ENCODE measurements at regions not wholly inside any gene's neighbourhood (a gene's known extent, or its start where the extent isn't known, plus 50 kb on each side); places are given as distances from the start of the nearest gene placed in this dataset.

- no peak for TF ChIP-seq CTCF (IDR thresholded peaks at IDR 0.05; ENCODE audit: insufficient read depth, low read length, severe bottlenecking)
- DNase-seq (ENCODE audit: low read depth) (no peak), FAIRE-seq (no peak)
- H3K27me3 ChIP-seq (ENCODE audit: control insufficient read depth, insufficient read depth, low read length) = no peaks in the 10 kb centered on the region
- no peaks in the 10 kb centered on the region for H3K36me3 ChIP-seq (ENCODE audit: control insufficient read depth, insufficient read depth, low read length)
- H3K4me3 ChIP-seq (ENCODE audit: low read depth, low read length) = no peak overlapping the region
These were observed 327.0 kb upstream of the NOCT start for GRCh38 chr4:138688408-138689085.

- Histone ChIP-seq H3K4me3 (ENCODE audit: low read depth, low read length) (no peak overlapping the region), H3K27me3 (ENCODE audit: control insufficient read depth, insufficient read depth, low read length) (no peaks in the 10 kb centered on the region), H3K36me3 (ENCODE audit: control insufficient read depth, insufficient read depth, low read length) (no peaks in the 10 kb centered on the region)
- no peak for FAIRE-seq
- DNase-seq (ENCODE audit: low read depth) = no peak
- no peak for TF ChIP-seq CTCF (IDR thresholded peaks at IDR 0.05; ENCODE audit: insufficient read depth, low read length, severe bottlenecking)
These were observed 329.3 kb upstream of the NOCT start for GRCh38 chr4:138686106-138686835.

GRCh38 chr4:138685316-138685715 lies 330.3 kb upstream of the NOCT start:
- no peak for DNase-seq (ENCODE audit: low read depth)
- no peaks in the 10 kb centered on the region for H3K27me3 ChIP-seq (ENCODE audit: control insufficient read depth, insufficient read depth, low read length)
- no peaks in the 10 kb centered on the region for H3K36me3 ChIP-seq (ENCODE audit: control insufficient read depth, insufficient read depth, low read length)
- FAIRE-seq = no peak
- no peak overlapping the region for H3K4me3 ChIP-seq (ENCODE audit: low read depth, low read length)
- no peak for TF ChIP-seq CTCF (IDR thresholded peaks at IDR 0.05; ENCODE audit: insufficient read depth, low read length, severe bottlenecking)

- DNase-seq (ENCODE audit: low read depth) (peak; percentile 48), FAIRE-seq (no peak)
- no peaks in the 10 kb centered on the region for H3K27me3 ChIP-seq (ENCODE audit: control insufficient read depth, insufficient read depth, low read length)
These were observed 334.5 kb upstream of the NOCT start for GRCh38 chr4:138680989-138681604.

GRCh38 chr4:138680256-138680655 lies 335.3 kb upstream of the NOCT start:
- no peak for TF ChIP-seq CTCF (IDR thresholded peaks at IDR 0.05; ENCODE audit: insufficient read depth, low read length, severe bottlenecking)
- Histone ChIP-seq H3K36me3 (ENCODE audit: control insufficient read depth, insufficient read depth, low read length) (no peaks in the 10 kb centered on the region), H3K4me3 (ENCODE audit: low read depth, low read length) (no peak overlapping the region), H3K27me3 (ENCODE audit: control insufficient read depth, insufficient read depth, low read length) (no peaks in the 10 kb centered on the region)
- DNase-seq (ENCODE audit: low read depth) (peak; percentile 49), FAIRE-seq (no peak)

More at GRCh38 chr4:138680989-138681604, 334.5 kb upstream of the NOCT start:
- H3K4me3 ChIP-seq (ENCODE audit: low read depth, low read length) = no peak overlapping the region
- peak; percentile 85 for TF ChIP-seq CTCF (IDR thresholded peaks at IDR 0.05; ENCODE audit: insufficient read depth, low read length, severe bottlenecking)
- H3K36me3 ChIP-seq (ENCODE audit: control insufficient read depth, insufficient read depth, low read length) = no peaks in the 10 kb centered on the region
